Stomach (tissue), 8 donors: ENCODE measurements at regions not wholly inside any gene's neighbourhood (a gene's known extent, or its start where the extent isn't known, plus 50 kb on each side); places are given as distances from the start of the nearest gene placed in this dataset.

ENCODE experiments used
- DNase-seq, 2 donors: peaks; one replicate each; pipeline versions ENCODE4 v3.0.0 to v3.0.0-alpha.2; 2013 to 2019
- H3K27ac ChIP-seq, 5 donors: fragments of 200-600 bp in 4 of 5; sonication (generic) in 4 of 5; one replicate each; pipeline ENCODE4 v1.5.1; 2013 to 2019; ENCODE audit warnings: mild to moderate bottlenecking in 1 of 5, moderate library complexity in 1 of 5
- H3K27me3 ChIP-seq, 3 donors: fragments of 200-600 bp; sonication (generic); one replicate each; pipeline ENCODE4 v1.5.1; 2017 to 2019; ENCODE audit warnings: mixed run types in 1 of 3
- H3K36me3 ChIP-seq, 4 donors: fragments of 200-600 bp; sonication (generic); 1 replicate in 3 of 4; 2 replicates in 1 of 4; pipeline ENCODE4 v1.5.1; 2016 to 2019
- H3K4me1 ChIP-seq, 4 donors: fragments of 200-600 bp; sonication (generic); one replicate each; pipeline ENCODE4 v1.5.1; 2016 to 2019
- H3K4me3 ChIP-seq, 4 donors: fragments of 200-600 bp; sonication (generic) in 3 of 4; one replicate each; pipeline ENCODE4 v1.5.1; 2016 to 2019; ENCODE audit warnings: mild to moderate bottlenecking in 1 of 4
- H3K9me3 ChIP-seq, 4 donors: fragments of 200-600 bp; sonication (generic); one replicate each; pipeline ENCODE4 v1.5.1; 2016 to 2019
- EP300 ChIP-seq: sonication (generic); formaldehyde crosslinking; IDR thresholded peaks from one replicate; pipeline ENCODE4 v1.6.1; 2017; ENCODE audit warnings: antibody characterized with exemption
- POLR2A ChIP-seq, 4 donors: fragments of 450-650 bp; IDR thresholded peaks; one replicate each; pipeline ENCODE4 v1.6.1; 2016; ENCODE audit warnings: antibody characterized with exemption in 4 of 4, control low read depth in 2 of 4, mild to moderate bottlenecking in 1 of 4, moderate library complexity in 1 of 4
- POLR2AphosphoS5 ChIP-seq, 3 donors: sonication (generic); formaldehyde crosslinking; IDR thresholded peaks; one replicate each; pipeline ENCODE4 v1.6.1; 2016; ENCODE audit warnings: antibody characterized with exemption in 3 of 3
- WGBS, 5 donors: extraction: QIAGEN DNeasy Blood & Tissue Kit in 3 of 5; methylation state at CpG; one replicate each; pipeline versions ENCODE4 v1.1.5 to v1.1.7; 2013 to 2018; 5-methylcytosine and 5-hydroxymethylcytosine counted together
- intact Hi-C: fragments of 100-400 bp; cut with DNase I; formaldehyde crosslinking; loops from one replicate; pipeline ENCODE4 v1.15.1; 2023; ENCODE audit warnings: low total_unique reads
- TF ChIP-seq, protein P1 (sequence below), 7 experiments: fragments of 450-650 bp in 4 of 7; fragments of 200-600 bp in 3 of 7; sonication (generic) in 3 of 7; IDR thresholded peaks; one replicate each; pipeline ENCODE4 v1.5.1; 2016 to 2019; ENCODE audit warnings: antibody characterized with exemption in 7 of 7, control low read depth in 2 of 7, mild to moderate bottlenecking in 1 of 7
- donor health status: healthy with polysubstance abuse.
- donor health status: Bipolar disorder and iron deficiency.
- donor health status: healthy.

DNA sequence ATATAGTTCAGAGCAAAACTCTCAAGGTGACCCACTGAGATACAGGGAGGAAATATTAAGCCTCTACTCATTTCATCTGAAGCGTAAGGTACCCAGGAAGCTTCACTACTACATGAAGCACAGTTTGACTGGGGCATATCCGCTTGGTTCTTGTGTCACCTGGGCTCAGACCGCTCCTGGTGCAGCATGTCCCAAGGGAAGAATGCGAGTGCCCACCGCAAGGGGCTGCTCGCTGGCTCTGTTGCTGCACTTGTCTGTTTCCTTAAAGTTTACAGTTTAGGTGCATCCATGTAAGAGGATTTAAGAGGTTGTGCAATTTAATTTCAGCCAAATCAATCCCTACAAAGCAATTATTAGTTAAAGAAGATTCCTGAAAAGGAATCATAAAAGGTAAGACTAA lies 507.8 kb downstream of the FBXO15 start:
- WGBS, 5 donors, result 78 to 82% (median 80%) methylated on average over 6 of the region's 6 CpGs
- intact Hi-C loops, result no loop called here

DNA sequence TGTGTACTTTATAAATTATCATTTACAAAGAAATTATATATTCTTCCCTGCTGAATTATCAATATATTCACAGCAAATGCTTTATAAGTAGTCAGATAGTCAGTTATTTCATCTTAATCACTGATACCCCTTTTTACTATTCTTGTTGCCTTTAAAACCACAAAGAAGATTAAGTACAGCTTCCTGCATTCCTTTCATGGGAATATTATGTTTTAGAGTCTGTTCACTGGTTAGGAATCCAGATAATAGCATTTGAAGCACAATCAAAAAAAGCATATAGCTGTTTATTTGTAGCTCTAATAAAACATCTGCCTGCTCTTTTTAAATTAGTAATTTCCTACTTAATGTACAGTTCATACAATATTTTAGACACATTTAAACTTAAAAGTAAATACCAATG lies 508.9 kb downstream of the FBXO15 start:
- H3K36me3 ChIP-seq, result no peaks in the 10 kb centered on the region
- TF ChIP-seq, protein P1, sequence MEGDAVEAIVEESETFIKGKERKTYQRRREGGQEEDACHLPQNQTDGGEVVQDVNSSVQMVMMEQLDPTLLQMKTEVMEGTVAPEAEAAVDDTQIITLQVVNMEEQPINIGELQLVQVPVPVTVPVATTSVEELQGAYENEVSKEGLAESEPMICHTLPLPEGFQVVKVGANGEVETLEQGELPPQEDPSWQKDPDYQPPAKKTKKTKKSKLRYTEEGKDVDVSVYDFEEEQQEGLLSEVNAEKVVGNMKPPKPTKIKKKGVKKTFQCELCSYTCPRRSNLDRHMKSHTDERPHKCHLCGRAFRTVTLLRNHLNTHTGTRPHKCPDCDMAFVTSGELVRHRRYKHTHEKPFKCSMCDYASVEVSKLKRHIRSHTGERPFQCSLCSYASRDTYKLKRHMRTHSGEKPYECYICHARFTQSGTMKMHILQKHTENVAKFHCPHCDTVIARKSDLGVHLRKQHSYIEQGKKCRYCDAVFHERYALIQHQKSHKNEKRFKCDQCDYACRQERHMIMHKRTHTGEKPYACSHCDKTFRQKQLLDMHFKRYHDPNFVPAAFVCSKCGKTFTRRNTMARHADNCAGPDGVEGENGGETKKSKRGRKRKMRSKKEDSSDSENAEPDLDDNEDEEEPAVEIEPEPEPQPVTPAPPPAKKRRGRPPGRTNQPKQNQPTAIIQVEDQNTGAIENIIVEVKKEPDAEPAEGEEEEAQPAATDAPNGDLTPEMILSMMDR (IDR thresholded peaks at IDR 0.05), result no peak
- TF ChIP-seq EP300, result no peak
- TF ChIP-seq POLR2A (IDR thresholded peaks at IDR 0.05), result no peak
- TF ChIP-seq POLR2AphosphoS5 (IDR thresholded peaks at IDR 0.05), result no peak
- no peak overlapping the region for H3K4me3 ChIP-seq
- H3K9me3 ChIP-seq, result no peaks in the 10 kb centered on the region
- DNase-seq, result no peak
- intact Hi-C loops, result no loop called here
- H3K27me3 ChIP-seq, result no peaks in the 10 kb centered on the region
- H3K27ac ChIP-seq, result no peak overlapping the region
- H3K4me1 ChIP-seq, result no peaks in the 10 kb centered on the region

More for the DNA sequence above, 507.8 kb downstream of the FBXO15 start:
- no peaks in the 10 kb centered on the region for H3K27me3 ChIP-seq
- no peak for TF ChIP-seq EP300
- TF ChIP-seq, protein P1 (IDR thresholded peaks at IDR 0.05), result no peak
- TF ChIP-seq POLR2AphosphoS5 (IDR thresholded peaks at IDR 0.05), result no peak
- no peak for TF ChIP-seq POLR2A (IDR thresholded peaks at IDR 0.05)
- H3K4me1 ChIP-seq, result no peaks in the 10 kb centered on the region
- no peaks in the 10 kb centered on the region for H3K9me3 ChIP-seq
- H3K36me3 ChIP-seq, result no peaks in the 10 kb centered on the region
- H3K27ac ChIP-seq, result no peak overlapping the region
- H3K4me3 ChIP-seq, result no peak overlapping the region
- no peak for DNase-seq

DNA sequence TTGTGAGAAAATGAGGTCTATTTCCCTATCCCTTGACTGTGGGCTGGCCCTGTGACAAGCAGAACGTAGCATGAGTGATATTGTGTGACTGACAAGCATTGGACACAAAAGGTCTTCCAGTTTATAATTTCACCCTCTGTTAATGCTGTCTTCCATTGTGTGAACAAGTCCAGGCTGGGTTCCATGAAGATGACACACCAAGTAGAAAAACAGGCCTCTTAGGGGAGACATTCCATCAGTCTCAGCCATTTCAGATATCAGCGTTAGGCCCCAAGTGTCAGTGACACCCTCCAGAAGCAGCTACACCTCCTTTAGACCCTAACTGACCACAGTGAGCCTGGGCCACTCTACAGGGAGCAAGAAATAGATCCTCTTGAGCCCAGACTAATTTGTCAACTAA lies 511.3 kb downstream of the FBXO15 start:
- intact Hi-C loops, result no loop called here
- no peaks in the 10 kb centered on the region for H3K27me3 ChIP-seq
- no peak for DNase-seq
- H3K4me1 ChIP-seq, result no peaks in the 10 kb centered on the region
- H3K9me3 ChIP-seq, result no peaks in the 10 kb centered on the region
- no peaks in the 10 kb centered on the region for H3K36me3 ChIP-seq
- H3K27ac ChIP-seq, result no peak overlapping the region
- TF ChIP-seq EP300 (no peak), POLR2AphosphoS5 (IDR thresholded peaks at IDR 0.05) (no peak), POLR2A (IDR thresholded peaks at IDR 0.05) (no peak)
- TF ChIP-seq, protein P1 (IDR thresholded peaks at IDR 0.05), result no peak
- WGBS, 5 donors, result 59 to 65% (median 61%) methylated on average over 2 of the region's 2 CpGs
- no peak overlapping the region for H3K4me3 ChIP-seq

DNA sequence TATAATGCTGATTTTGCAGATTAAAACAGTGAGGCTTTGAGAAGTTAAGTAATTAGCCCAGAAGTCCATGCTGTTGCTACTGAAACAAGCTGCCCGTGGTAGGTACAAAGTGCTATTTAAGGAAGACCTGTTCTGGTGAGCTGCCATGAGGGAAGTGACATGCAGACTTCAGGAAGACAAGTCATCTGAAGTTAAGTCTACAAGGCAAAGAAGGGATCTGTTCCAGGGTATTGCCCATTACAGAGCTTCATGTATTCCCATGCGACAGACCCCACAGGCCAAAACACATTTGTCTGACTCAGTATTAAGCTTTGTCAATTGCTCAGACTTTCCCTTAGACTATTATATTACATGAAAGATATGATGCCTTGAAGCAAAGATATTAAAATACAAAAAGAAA lies 520.8 kb downstream of the FBXO15 start:
- H3K4me1 ChIP-seq, result no peaks in the 10 kb centered on the region
- TF ChIP-seq POLR2A (IDR thresholded peaks at IDR 0.05), result no peak
- TF ChIP-seq, protein P1 (IDR thresholded peaks at IDR 0.05), result no peak
- no peak for TF ChIP-seq POLR2AphosphoS5 (IDR thresholded peaks at IDR 0.05)
- no peak for TF ChIP-seq EP300
- H3K36me3 ChIP-seq, result no peaks in the 10 kb centered on the region
- no peaks in the 10 kb centered on the region for H3K27me3 ChIP-seq
- no peak overlapping the region for H3K27ac ChIP-seq
- WGBS, 5 donors, result 65 to 74% (median 67%) methylated on average over 2 of the region's 2 CpGs
- H3K4me3 ChIP-seq, result no peak overlapping the region
- intact Hi-C loops, result no loop called here
- DNase-seq, result no peak
- no peaks in the 10 kb centered on the region for H3K9me3 ChIP-seq

DNA sequence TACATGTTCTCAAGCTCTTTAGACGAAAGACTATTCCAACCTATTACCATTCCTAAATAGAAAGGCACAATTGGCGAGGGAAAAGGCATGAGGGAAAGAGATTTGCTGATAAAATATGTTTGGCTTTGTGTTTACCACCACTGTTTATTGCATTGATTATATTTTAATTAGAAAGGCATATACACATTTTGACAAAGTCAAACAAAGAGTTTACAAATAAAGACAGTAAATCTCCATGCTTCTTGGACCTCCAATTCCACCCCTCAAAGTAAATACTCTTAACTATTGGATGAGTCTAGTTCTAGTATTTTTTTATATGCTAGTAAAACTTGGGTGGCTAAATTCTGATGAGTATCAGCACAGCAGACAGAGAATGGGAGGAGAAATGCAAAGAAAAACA lies 521.4 kb downstream of the FBXO15 start:
- no peaks in the 10 kb centered on the region for H3K4me1 ChIP-seq
- TF ChIP-seq, protein P1 (IDR thresholded peaks at IDR 0.05), result no peak
- TF ChIP-seq EP300 (no peak), POLR2A (IDR thresholded peaks at IDR 0.05) (no peak), POLR2AphosphoS5 (IDR thresholded peaks at IDR 0.05) (no peak)
- H3K27me3 ChIP-seq, result no peaks in the 10 kb centered on the region
- no peak for DNase-seq
- 46 to 67% (median 65%) methylated on average over 2 of the region's 2 CpGs for WGBS, 5 donors
- H3K27ac ChIP-seq, result no peak overlapping the region
- H3K4me3 ChIP-seq, result no peak overlapping the region
- intact Hi-C loops, result no loop called here
- H3K9me3 ChIP-seq, result no peaks in the 10 kb centered on the region
- H3K36me3 ChIP-seq, result no peaks in the 10 kb centered on the region
